ENCODE measurements at regions not wholly inside any gene's neighbourhood (a gene's known extent, or its start where the extent isn't known, plus 50 kb on each side); places are given as distances from the start of the nearest gene placed in this dataset.

DNA sequence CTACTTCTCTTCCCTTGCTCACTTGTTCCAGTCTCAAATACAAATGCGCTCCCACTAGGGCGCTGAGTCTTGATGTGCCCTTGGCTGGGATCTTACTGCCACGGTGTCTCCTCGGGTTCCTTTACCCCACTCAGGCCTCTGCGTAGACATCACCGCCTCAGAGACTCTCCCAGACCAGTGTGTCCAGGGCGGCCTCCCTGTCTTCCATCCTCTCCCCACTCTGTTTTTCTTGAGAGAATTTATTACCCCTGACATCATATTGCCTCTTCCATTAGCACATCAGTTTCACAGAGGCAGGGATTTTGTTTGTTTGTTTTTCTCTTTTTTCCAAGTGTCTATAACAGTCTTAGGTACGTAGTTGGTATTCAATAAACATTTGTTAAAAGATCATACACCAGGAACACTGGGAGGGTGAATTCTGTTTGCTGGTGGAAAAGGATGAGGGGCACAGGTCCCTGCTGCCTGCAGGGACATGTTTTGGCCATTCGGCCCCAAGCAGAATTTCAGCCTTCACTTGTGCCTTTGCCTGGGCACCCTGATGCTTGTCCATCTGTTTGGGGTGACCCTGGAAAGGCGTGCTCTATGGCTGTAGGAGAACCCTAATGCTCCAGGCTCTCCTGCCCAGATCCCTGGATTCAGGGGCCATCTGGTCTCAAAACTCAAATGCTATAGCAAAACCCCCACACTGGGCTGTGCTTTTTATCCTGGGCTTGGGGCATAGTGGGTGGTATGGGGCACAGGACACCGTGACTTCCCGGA lies 55.0 kb downstream of the RPL37A start:
- Histone ChIP-seq H3K79me2 (ENCODE audit: control insufficient read depth, insufficient read depth, low read length, poor library complexity) (no peaks in the 10 kb centered on the region), H3K36me3 (ENCODE audit: control insufficient read depth in 1 of 2, insufficient read depth in 2 of 2, low read length in 2 of 2) (no peaks in the 10 kb centered on the region), H3K4me2 (ENCODE audit: low read length) (no peak overlapping the region), H3K4me1 (ENCODE audit: control insufficient read depth in 1 of 2, insufficient read depth in 2 of 2, low read length in 2 of 2) (peaks cover 5 to 6% of the 10 kb centered on the region in 2 experiments), H4K91ac (ENCODE audit: low read depth, low read length) (peak overlapping the region; percentile 37), H3K4me3 (ENCODE audit: low read depth, low read length) (no peak overlapping the region), H3K14ac (ENCODE audit: low read length) (peak overlapping the region; percentile 24), H3K9me3 (ENCODE audit: insufficient read depth, low read depth, low read length) (no peaks in the 10 kb centered on the region), H4K12ac (ENCODE audit: low read depth, low read length) (no peak overlapping the region), H3K79me1 (ENCODE audit: low read length) (peaks cover 2% of the 10 kb centered on the region), H4K8ac (ENCODE audit: low read depth, low read length) (no peak overlapping the region), H2BK12ac (ENCODE audit: low read length) (peak overlapping the region; percentile 62), H2AFZ (ENCODE audit: insufficient read depth, low read length, poor library complexity) (peak overlapping the region; percentile 32), H3K27me3 (ENCODE audit: insufficient read depth, low read length) (no peaks in the 10 kb centered on the region), H2AK5ac (ENCODE audit: low read length) (no peak overlapping the region), H3K27ac (ENCODE audit: low read depth, low read length) (no peak overlapping the region), H3K18ac (ENCODE audit: low read length) (no peak overlapping the region), H3K9ac (ENCODE audit: low read length) (no peak overlapping the region), H3K23ac (ENCODE audit: low read length) (no peak overlapping the region), H2BK5ac (ENCODE audit: low read depth, low read length, poor library complexity) (no peak overlapping the region), H3K4ac (ENCODE audit: low read depth, low read length) (no peak overlapping the region), H2BK120ac (ENCODE audit: insufficient read depth, low read length, poor library complexity) (peak overlapping the region; percentile 31)
- no CpG with 5 or more reads among the region's 12 CpGs for WGBS (ENCODE audit: extremely low coverage, insufficient coverage, insufficient read length)
- no peak for DNase-seq

DNA sequence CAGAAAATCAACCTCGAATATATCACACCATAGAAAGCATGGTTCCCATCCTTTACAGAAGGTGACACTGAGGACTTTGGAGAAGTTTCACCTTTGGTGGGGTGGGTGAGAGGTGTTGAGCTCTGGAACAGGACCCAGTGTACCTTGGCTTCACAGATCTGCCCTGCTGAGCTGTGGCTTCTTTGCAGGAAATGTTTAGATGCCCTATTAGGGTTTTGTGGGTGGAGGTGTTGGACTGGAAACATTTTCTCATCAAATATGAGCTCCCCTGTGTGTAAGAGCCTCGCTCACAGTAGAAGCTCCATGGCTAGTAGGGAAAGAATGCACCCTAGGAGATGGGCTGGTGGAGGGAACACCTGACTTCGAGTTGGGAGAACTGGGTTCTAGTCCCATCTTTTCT lies 55.6 kb downstream of the RPL37A start:
- no peak overlapping the region for H3K18ac ChIP-seq (ENCODE audit: low read length)
- no peak overlapping the region for H2BK12ac ChIP-seq (ENCODE audit: low read length)
- no peak overlapping the region for H3K14ac ChIP-seq (ENCODE audit: low read length)
- no peak overlapping the region for H4K8ac ChIP-seq (ENCODE audit: low read depth, low read length)
- H2AK5ac ChIP-seq (ENCODE audit: low read length) = no peak overlapping the region
- no peak overlapping the region for H4K12ac ChIP-seq (ENCODE audit: low read depth, low read length)
- H3K79me1 ChIP-seq (ENCODE audit: low read length) = peaks cover 2% of the 10 kb centered on the region
- H2AFZ ChIP-seq (ENCODE audit: insufficient read depth, low read length, poor library complexity) = no peak overlapping the region
- peaks cover 5 to 6% of the 10 kb centered on the region in 2 experiments for H3K4me1 ChIP-seq (ENCODE audit: control insufficient read depth in 1 of 2, insufficient read depth in 2 of 2, low read length in 2 of 2)
- no peak overlapping the region for H3K9ac ChIP-seq (ENCODE audit: low read length)
- H3K4me3 ChIP-seq (ENCODE audit: low read depth, low read length) = no peak overlapping the region
- H3K27me3 ChIP-seq (ENCODE audit: insufficient read depth, low read length) = no peaks in the 10 kb centered on the region
- DNase-seq = no peak
- no peak overlapping the region for H2BK120ac ChIP-seq (ENCODE audit: insufficient read depth, low read length, poor library complexity)
- no CpG with 5 or more reads among the region's 3 CpGs for WGBS (ENCODE audit: extremely low coverage, insufficient coverage, insufficient read length)
- H3K4ac ChIP-seq (ENCODE audit: low read depth, low read length) = no peak overlapping the region
- H3K27ac ChIP-seq (ENCODE audit: low read depth, low read length) = no peak overlapping the region
- H4K91ac ChIP-seq (ENCODE audit: low read depth, low read length) = no peak overlapping the region
- H3K9me3 ChIP-seq (ENCODE audit: insufficient read depth, low read depth, low read length) = no peaks in the 10 kb centered on the region
- no peak overlapping the region for H3K4me2 ChIP-seq (ENCODE audit: low read length)
- H2BK5ac ChIP-seq (ENCODE audit: low read depth, low read length, poor library complexity) = no peak overlapping the region
- H3K79me2 ChIP-seq (ENCODE audit: control insufficient read depth, insufficient read depth, low read length, poor library complexity) = no peaks in the 10 kb centered on the region
- H3K36me3 ChIP-seq (ENCODE audit: control insufficient read depth in 1 of 2, insufficient read depth in 2 of 2, low read length in 2 of 2) = no peaks in the 10 kb centered on the region
- H3K23ac ChIP-seq (ENCODE audit: low read length) = no peak overlapping the region

DNA sequence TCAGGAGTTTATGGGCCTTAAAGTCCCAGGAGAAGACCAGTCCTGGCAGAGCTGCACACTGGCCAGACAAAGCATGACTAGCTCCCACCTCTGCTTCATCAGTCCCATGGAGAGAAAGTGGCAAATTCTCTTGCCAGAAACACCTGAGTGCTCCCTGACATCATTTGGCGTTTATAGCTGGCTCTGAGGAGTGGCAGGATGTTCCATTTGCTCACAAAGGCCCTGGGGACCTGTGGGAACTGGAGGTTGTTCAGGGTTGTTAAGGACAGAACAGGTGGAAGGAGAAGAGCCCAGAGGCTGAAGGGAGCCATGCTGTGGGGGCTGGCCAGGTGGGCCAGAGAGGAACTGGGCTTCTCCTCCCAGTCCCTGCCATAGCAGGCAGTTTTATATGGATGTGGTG lies 56.1 kb downstream of the RPL37A start:
- Histone ChIP-seq H3K36me3 (ENCODE audit: control insufficient read depth in 1 of 2, insufficient read depth in 2 of 2, low read length in 2 of 2) (no peaks in the 10 kb centered on the region), H2BK12ac (ENCODE audit: low read length) (no peak overlapping the region), H2BK120ac (ENCODE audit: insufficient read depth, low read length, poor library complexity) (no peak overlapping the region), H4K91ac (ENCODE audit: low read depth, low read length) (no peak overlapping the region), H3K4ac (ENCODE audit: low read depth, low read length) (no peak overlapping the region), H3K9me3 (ENCODE audit: insufficient read depth, low read depth, low read length) (no peaks in the 10 kb centered on the region), H2AK5ac (ENCODE audit: low read length) (no peak overlapping the region), H3K79me1 (ENCODE audit: low read length) (peaks cover 2% of the 10 kb centered on the region), H3K79me2 (ENCODE audit: control insufficient read depth, insufficient read depth, low read length, poor library complexity) (no peaks in the 10 kb centered on the region), H4K8ac (ENCODE audit: low read depth, low read length) (no peak overlapping the region), H2BK5ac (ENCODE audit: low read depth, low read length, poor library complexity) (no peak overlapping the region), H3K4me3 (ENCODE audit: low read depth, low read length) (no peak overlapping the region), H3K27ac (ENCODE audit: low read depth, low read length) (no peak overlapping the region), H3K27me3 (ENCODE audit: insufficient read depth, low read length) (no peaks in the 10 kb centered on the region), H3K23ac (ENCODE audit: low read length) (no peak overlapping the region), H4K12ac (ENCODE audit: low read depth, low read length) (no peak overlapping the region), H3K4me2 (ENCODE audit: low read length) (no peak overlapping the region), H3K4me1 (ENCODE audit: control insufficient read depth in 1 of 2, insufficient read depth in 2 of 2, low read length in 2 of 2) (peaks cover 5 to 6% of the 10 kb centered on the region in 2 experiments), H3K9ac (ENCODE audit: low read length) (no peak overlapping the region), H3K14ac (ENCODE audit: low read length) (no peak overlapping the region), H3K18ac (ENCODE audit: low read length) (no peak overlapping the region), H2AFZ (ENCODE audit: insufficient read depth, low read length, poor library complexity) (no peak overlapping the region)
- WGBS (ENCODE audit: extremely low coverage, insufficient coverage, insufficient read length) = no CpG with 5 or more reads among the region's 1 CpG
- DNase-seq = no peak

GRCh38 chr2:216555274-216555673 lies 56.6 kb downstream of the RPL37A start:
- DNase-seq = no peak
- Histone ChIP-seq H3K4me2 (ENCODE audit: low read length) (no peak overlapping the region), H3K9ac (ENCODE audit: low read length) (no peak overlapping the region), H2BK12ac (ENCODE audit: low read length) (no peak overlapping the region), H4K8ac (ENCODE audit: low read depth, low read length) (no peak overlapping the region), H3K36me3 (ENCODE audit: control insufficient read depth in 1 of 2, insufficient read depth in 2 of 2, low read length in 2 of 2) (no peaks in the 10 kb centered on the region), H3K4me1 (ENCODE audit: control insufficient read depth in 1 of 2, insufficient read depth in 2 of 2, low read length in 2 of 2) (peaks cover 5 to 6% of the 10 kb centered on the region in 2 experiments), H3K18ac (ENCODE audit: low read length) (no peak overlapping the region), H4K91ac (ENCODE audit: low read depth, low read length) (no peak overlapping the region), H3K27ac (ENCODE audit: low read depth, low read length) (no peak overlapping the region), H4K12ac (ENCODE audit: low read depth, low read length) (no peak overlapping the region), H2BK120ac (ENCODE audit: insufficient read depth, low read length, poor library complexity) (no peak overlapping the region), H2AK5ac (ENCODE audit: low read length) (no peak overlapping the region), H3K4me3 (ENCODE audit: low read depth, low read length) (no peak overlapping the region), H3K79me2 (ENCODE audit: control insufficient read depth, insufficient read depth, low read length, poor library complexity) (no peaks in the 10 kb centered on the region), H3K23ac (ENCODE audit: low read length) (no peak overlapping the region), H3K79me1 (ENCODE audit: low read length) (peaks cover 2% of the 10 kb centered on the region), H2BK5ac (ENCODE audit: low read depth, low read length, poor library complexity) (no peak overlapping the region), H3K27me3 (ENCODE audit: insufficient read depth, low read length) (no peaks in the 10 kb centered on the region), H3K4ac (ENCODE audit: low read depth, low read length) (no peak overlapping the region), H3K14ac (ENCODE audit: low read length) (no peak overlapping the region), H3K9me3 (ENCODE audit: insufficient read depth, low read depth, low read length) (no peaks in the 10 kb centered on the region), H2AFZ (ENCODE audit: insufficient read depth, low read length, poor library complexity) (no peak overlapping the region)
- whole genome bisulfite sequencing (ENCODE audit: extremely low coverage, insufficient coverage, insufficient read length) = no CpG with 5 or more reads among the region's 6 CpGs
